Adrenal gland (tissue), 9 donors: ENCODE measurements at regions not wholly inside any gene's neighbourhood (a gene's known extent, or its start where the extent isn't known, plus 50 kb on each side); places are given as distances from the start of the nearest gene placed in this dataset.

ENCODE experiments used
- DNase-seq, 7 donors: peaks; one replicate each; pipeline ENCODE4 v3.0.0-alpha.2; 2019 to 2020
- H3K27ac ChIP-seq, 5 donors: fragments of 200-600 bp; sonication (generic) in 4 of 5; 1 replicate in 3 of 5; 2 replicates in 2 of 5; pipeline versions ENCODE4 v1.5.1 to v1.8.0; 2016 to 2020; ENCODE audit warnings: mild to moderate bottlenecking in 1 of 5
- H3K27me3 ChIP-seq: fragments of 200-600 bp; 2 replicates; pipeline ENCODE4 v1.8.0; 2021
- H3K36me3 ChIP-seq, 2 donors: fragments of 200-600 bp; replicated peaks in 1 of 2; 1 replicate in 1 of 2; 2 replicates in 1 of 2; pipeline versions ENCODE4 v1.5.1 to v1.8.0; 2018 to 2022
- H3K4me1 ChIP-seq, 2 donors: fragments of 200-600 bp; replicated peaks in 1 of 2; 1 replicate in 1 of 2; 2 replicates in 1 of 2; pipeline versions ENCODE4 v1.5.1 to v1.8.0; 2018 to 2021
- H3K4me3 ChIP-seq, 4 donors: fragments of 200-600 bp; sonication (generic) in 3 of 4; one replicate each; pipeline ENCODE4 v1.5.1; 2016 to 2018
- H3K9me3 ChIP-seq, 3 donors: fragments of 200-600 bp; sonication (generic) in 1 of 3; replicated peaks in 1 of 3; 1 replicate in 2 of 3; 2 replicates in 1 of 3; pipeline versions ENCODE4 v1.5.1 to v1.8.0; 2016 to 2021
- POLR2A ChIP-seq, 2 donors: fragments of 450-650 bp; IDR thresholded peaks; one replicate each; pipeline ENCODE4 v1.6.1; 2017; ENCODE audit warnings: antibody characterized with exemption in 2 of 2, mild to moderate bottlenecking in 2 of 2, moderate library complexity in 1 of 2
- WGBS, 4 donors: extraction: QIAGEN DNeasy Blood & Tissue Kit in 2 of 4; methylation state at CpG; one replicate each; pipeline versions ENCODE4 v1.1.5 to v1.1.7; 2013 to 2017; 5-methylcytosine and 5-hydroxymethylcytosine counted together
- intact Hi-C, 2 donors: fragments of 100-400 bp; cut with DNase I; formaldehyde crosslinking; loops; one replicate each; pipeline versions ENCODE4 v1.14.1 to v1.15.0; 2022 to 2023
- TF ChIP-seq, protein P1 (sequence below), 6 experiments: fragments of 450-650 bp in 4 of 6; fragments of 200-600 bp in 2 of 6; sonication (generic) in 1 of 6; IDR thresholded peaks; 1 replicate in 5 of 6; 2 replicates in 1 of 6; pipeline versions ENCODE4 v1.5.1 to v1.8.0; 2016 to 2021; ENCODE audit warnings: antibody characterized with exemption in 6 of 6, mild to moderate bottlenecking in 2 of 6, moderate library complexity in 1 of 6
- donor health status: healthy with polysubstance abuse.
- donor health status: Bipolar disorder and iron deficiency.
- donor health status: DM: yes; HTN: yes; CAD: no.
- donor health status: DM: no; HTN: no; CAD: no.
- donor health status: DM: no; HTN: no; CAD: no.

DNA sequence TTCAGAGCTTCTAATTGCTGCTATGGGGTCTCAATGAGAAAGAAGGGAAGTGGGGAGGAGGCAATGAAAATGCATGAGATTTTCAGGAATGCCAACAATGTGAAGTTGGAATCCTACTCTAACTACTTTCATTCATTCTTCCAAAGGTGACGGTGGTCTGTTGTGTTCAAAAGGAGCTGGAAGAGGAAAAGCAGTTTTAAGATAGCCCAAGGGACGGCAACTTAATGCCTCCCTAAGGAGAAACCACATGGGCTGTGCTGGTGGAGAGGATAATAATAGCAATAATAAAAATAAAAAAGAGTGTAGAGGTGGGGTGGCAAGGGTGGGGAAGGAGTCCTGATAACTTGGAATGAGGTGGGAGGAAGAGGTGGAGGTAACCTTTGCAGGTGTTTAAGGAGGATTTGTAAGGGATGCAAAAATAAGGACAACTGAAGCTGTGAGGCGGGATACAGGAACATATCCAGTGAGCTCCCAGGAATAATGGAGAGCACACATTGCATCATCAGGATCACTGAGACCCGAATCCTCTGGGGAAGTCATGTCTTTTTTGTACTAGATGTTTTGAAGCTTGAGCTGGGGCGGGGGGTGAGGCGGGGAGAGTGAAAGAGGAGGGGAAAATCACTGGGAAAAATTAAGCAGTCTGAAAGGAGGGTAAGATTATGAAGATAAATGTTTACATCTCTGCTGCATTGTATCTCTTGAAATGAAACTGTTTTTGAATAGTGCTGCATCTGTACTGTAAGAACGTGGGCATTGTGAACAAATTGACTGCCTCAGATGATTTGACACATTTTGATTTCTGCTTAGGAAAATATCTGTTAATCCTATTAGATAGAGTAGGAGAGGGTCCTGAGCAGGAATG lies 120.1 kb upstream of the TMEM161B start:
- no peak for TF ChIP-seq POLR2A (IDR thresholded peaks at IDR 0.05)
- TF ChIP-seq, protein P1, sequence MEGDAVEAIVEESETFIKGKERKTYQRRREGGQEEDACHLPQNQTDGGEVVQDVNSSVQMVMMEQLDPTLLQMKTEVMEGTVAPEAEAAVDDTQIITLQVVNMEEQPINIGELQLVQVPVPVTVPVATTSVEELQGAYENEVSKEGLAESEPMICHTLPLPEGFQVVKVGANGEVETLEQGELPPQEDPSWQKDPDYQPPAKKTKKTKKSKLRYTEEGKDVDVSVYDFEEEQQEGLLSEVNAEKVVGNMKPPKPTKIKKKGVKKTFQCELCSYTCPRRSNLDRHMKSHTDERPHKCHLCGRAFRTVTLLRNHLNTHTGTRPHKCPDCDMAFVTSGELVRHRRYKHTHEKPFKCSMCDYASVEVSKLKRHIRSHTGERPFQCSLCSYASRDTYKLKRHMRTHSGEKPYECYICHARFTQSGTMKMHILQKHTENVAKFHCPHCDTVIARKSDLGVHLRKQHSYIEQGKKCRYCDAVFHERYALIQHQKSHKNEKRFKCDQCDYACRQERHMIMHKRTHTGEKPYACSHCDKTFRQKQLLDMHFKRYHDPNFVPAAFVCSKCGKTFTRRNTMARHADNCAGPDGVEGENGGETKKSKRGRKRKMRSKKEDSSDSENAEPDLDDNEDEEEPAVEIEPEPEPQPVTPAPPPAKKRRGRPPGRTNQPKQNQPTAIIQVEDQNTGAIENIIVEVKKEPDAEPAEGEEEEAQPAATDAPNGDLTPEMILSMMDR (IDR thresholded peaks at IDR 0.05) = no peak
- Histone ChIP-seq H3K4me3 (no peak overlapping the region), H3K36me3 (no peaks in the 10 kb centered on the region), H3K4me1 (no peaks in the 10 kb centered on the region), H3K27me3 (no peaks in the 10 kb centered on the region), H3K9me3 (no peaks in the 10 kb centered on the region), H3K27ac (no peak overlapping the region)
- WGBS, 4 donors = 67 to 79% (median 72%) methylated on average over 7 of the region's 7 CpGs
- no peak for DNase-seq
- intact Hi-C loops = no loop called here

DNA sequence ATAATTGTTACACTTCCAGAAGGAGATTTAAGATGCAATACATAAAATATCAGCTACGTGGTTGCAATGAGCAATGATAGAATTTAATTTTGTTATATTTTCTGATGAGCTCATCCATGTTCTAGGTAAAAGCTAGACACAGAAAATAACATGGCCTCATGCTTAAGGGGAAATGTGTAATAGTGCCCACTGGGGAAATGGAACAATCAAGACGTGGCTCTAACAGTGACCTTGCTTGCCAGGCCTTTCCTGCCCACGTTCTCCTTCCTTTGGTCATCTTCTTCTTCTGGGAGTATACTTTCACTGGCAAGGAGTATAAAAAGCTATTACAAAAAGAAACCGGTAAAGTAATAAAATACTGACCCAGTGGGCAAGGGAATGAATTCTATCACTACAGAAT lies 116.2 kb upstream of the TMEM161B start:
- no peak overlapping the region for H3K27ac ChIP-seq
- H3K9me3 ChIP-seq = no peaks in the 10 kb centered on the region
- H3K4me3 ChIP-seq = no peak overlapping the region
- WGBS, 4 donors = 69 to 72% (median 70%) methylated on average over 4 of the region's 4 CpGs
- no peak for DNase-seq
- no peaks in the 10 kb centered on the region for H3K4me1 ChIP-seq
- no peak for TF ChIP-seq POLR2A (IDR thresholded peaks at IDR 0.05)
- TF ChIP-seq, protein P1 (IDR thresholded peaks at IDR 0.05) = no peak
- intact Hi-C loops = no loop called here
- no peaks in the 10 kb centered on the region for H3K36me3 ChIP-seq
- no peaks in the 10 kb centered on the region for H3K27me3 ChIP-seq

DNA sequence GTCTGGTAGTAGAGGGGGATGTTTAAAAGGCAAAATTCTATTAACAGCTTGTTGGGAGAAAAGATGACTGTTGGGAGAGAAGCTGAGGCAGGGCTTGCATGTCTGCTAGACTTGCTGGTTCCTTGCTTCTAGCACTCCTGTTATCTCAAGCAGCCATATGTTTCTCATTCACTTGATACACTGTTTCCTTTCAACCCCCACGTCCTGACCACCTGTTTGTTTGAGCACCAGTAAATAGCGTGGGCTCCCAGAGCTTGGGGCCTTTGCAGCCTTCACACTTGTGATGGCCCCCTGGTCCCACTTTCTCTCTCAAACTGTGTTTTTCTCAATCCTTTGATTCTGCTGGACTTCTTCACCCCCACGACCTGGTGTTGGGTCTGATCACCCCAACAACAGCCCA lies 111.7 kb upstream of the TMEM161B start:
- no peaks in the 10 kb centered on the region for H3K27me3 ChIP-seq
- no peak for DNase-seq
- H3K4me3 ChIP-seq = no peak overlapping the region
- no peaks in the 10 kb centered on the region for H3K9me3 ChIP-seq
- WGBS, 4 donors = 64 to 79% (median 71%) methylated on average over 3 of the region's 3 CpGs
- no peaks in the 10 kb centered on the region for H3K36me3 ChIP-seq
- H3K4me1 ChIP-seq = no peaks in the 10 kb centered on the region
- intact Hi-C loops = no loop called here
- TF ChIP-seq, protein P1 (IDR thresholded peaks at IDR 0.05) = no peak
- TF ChIP-seq POLR2A (IDR thresholded peaks at IDR 0.05) = no peak
- H3K27ac ChIP-seq = no peak overlapping the region

DNA sequence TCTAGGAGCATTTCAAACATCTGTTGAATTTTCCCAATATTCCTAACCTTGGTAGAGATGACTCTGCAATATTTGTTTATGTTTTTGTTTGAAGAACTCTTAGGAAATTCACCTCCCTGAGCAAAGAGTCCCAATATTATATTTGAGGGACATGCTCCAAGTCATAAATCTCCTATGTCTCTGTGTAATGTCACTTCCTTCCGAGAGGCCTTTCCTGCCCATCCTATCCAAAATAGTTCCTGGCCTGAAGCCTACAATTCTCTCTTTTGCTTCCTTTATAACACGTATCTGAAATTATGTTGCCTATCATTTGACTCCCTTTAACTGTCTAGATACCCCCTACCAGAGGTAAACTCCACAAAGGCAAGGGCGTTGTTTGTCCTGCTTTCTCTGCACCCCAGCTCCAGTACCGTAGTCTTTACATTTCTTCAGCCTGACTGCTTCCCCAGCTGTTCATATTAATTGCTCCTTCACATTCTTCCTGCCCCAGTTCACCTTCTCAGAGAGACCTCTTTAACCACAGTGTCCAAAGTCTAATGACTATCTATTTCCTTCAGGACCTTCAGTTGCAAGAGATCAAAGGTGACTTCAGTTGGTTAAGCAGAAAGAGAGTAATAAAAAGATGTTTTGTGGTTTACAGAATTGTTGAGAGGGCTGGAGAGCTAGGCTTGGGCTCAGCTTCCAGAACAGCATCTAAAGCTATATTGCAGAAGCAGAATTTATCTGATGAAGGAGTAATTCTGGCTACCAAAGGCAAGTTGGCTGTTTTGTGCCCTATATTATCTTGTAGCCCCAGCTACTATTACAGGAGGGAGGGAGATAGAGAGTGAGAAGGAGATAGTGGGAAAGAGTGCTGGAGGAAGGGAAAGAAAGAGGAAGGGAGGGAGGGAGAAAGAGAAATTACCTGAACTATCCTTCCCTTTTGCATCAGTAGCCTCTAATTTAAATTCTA lies 109.3 kb upstream of the TMEM161B start:
- Histone ChIP-seq H3K27ac (no peak overlapping the region), H3K36me3 (no peaks in the 10 kb centered on the region), H3K9me3 (no peaks in the 10 kb centered on the region), H3K4me3 (no peak overlapping the region), H3K27me3 (no peaks in the 10 kb centered on the region), H3K4me1 (no peaks in the 10 kb centered on the region)
- intact Hi-C loops = no loop called here
- DNase-seq = no peak
- WGBS, 4 donors = 40 to 44% (median 42%) methylated on average over 4 of the region's 4 CpGs
- no peak for TF ChIP-seq POLR2A (IDR thresholded peaks at IDR 0.05)
- TF ChIP-seq, protein P1 (IDR thresholded peaks at IDR 0.05) = no peak
